ENCODE measurements at regions not wholly inside any gene's neighbourhood (a gene's known extent, or its start where the extent isn't known, plus 50 kb on each side); places are given as distances from the start of the nearest gene placed in this dataset.

DNA sequence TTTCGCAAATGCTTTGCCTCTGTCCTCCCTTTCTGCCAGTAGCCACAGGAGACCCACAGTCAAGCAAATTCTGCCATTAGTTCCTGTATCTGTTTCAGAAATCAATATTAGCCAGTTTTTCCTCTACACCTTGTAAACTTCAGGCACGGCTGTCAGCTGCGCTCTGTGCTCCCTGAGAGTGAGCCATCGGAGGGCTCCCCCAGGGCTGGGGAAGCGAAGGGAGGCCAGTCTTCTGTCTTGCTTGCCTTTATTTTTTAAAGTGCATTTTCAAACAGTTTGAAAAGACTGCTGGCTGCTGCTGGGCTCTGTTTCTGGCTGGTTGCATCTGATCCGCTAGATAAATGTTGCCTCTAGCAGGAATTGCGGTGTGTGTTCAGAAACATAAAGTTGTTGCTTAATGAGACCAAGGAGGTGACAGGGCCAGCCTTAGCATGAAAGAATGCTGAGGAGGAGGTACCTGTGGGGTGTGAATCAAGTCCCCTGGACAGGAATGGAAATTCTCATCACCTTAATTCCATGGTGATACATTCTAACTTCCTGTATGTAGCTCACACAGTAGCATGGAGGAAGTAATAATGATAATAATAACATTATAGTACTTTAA, 421.7 kb upstream of the KIF2A start:
- H3K9ac ChIP-seq (ENCODE audit: low read length): no peak overlapping the region

GRCh38 chr5:61886214-61886613, 419.8 kb upstream of the KIF2A start:
- Histone ChIP-seq H4K20me1 (ENCODE audit: insufficient read depth, low read length) (no peaks in the 10 kb centered on the region), H3K4me3 (ENCODE audit: low read length) (no peak overlapping the region), H3K4me1 (ENCODE audit: low read length) (no peaks in the 10 kb centered on the region), H3K36me3 (replicated peaks; ENCODE audit: insufficient read depth, low read length) (no peaks in the 10 kb centered on the region), H2AFZ (ENCODE audit: low read length) (no peak overlapping the region), H3F3A (ENCODE audit: insufficient read depth, low read length) (no peaks in the 10 kb centered on the region), H3K9me2 (replicated peaks; ENCODE audit: insufficient read depth, low read length) (no peaks in the 10 kb centered on the region), H3K9me3 (replicated peaks; ENCODE audit: insufficient read depth, low read length) (no peaks in the 10 kb centered on the region), H3K4me2 (ENCODE audit: low read depth, low read length) (no peak overlapping the region), H3K9ac (ENCODE audit: low read length) (no peak overlapping the region), H3K27me3 (replicated peaks; ENCODE audit: insufficient read depth, low read length) (no peaks in the 10 kb centered on the region), H3K79me2 (ENCODE audit: low read length) (no peaks in the 10 kb centered on the region), H3K27ac (ENCODE audit: low read length) (no peak overlapping the region)
- no peak for TF ChIP-seq EZH2 (optimal IDR thresholded peaks at IDR 0.05; ENCODE audit: low read depth, low read length)
- TF ChIP-seq, protein P1, sequence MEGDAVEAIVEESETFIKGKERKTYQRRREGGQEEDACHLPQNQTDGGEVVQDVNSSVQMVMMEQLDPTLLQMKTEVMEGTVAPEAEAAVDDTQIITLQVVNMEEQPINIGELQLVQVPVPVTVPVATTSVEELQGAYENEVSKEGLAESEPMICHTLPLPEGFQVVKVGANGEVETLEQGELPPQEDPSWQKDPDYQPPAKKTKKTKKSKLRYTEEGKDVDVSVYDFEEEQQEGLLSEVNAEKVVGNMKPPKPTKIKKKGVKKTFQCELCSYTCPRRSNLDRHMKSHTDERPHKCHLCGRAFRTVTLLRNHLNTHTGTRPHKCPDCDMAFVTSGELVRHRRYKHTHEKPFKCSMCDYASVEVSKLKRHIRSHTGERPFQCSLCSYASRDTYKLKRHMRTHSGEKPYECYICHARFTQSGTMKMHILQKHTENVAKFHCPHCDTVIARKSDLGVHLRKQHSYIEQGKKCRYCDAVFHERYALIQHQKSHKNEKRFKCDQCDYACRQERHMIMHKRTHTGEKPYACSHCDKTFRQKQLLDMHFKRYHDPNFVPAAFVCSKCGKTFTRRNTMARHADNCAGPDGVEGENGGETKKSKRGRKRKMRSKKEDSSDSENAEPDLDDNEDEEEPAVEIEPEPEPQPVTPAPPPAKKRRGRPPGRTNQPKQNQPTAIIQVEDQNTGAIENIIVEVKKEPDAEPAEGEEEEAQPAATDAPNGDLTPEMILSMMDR (IDR thresholded peaks at IDR 0.05; ENCODE audit: low read length): no peak
- TF ChIP-seq EZH2phosphoT487 (IDR thresholded peaks at IDR 0.05; ENCODE audit: low read length): no peak
- DNase-seq: no peak

More for the DNA sequence above, 421.7 kb upstream of the KIF2A start:
- no peaks in the 10 kb centered on the region for H3K4me1 ChIP-seq (ENCODE audit: low read length)
- no peak overlapping the region for H3K27ac ChIP-seq (ENCODE audit: low read length)
- no peaks in the 10 kb centered on the region for H3K9me3 ChIP-seq (replicated peaks; ENCODE audit: insufficient read depth, low read length)
- no peak for DNase-seq
- H3K79me2 ChIP-seq (ENCODE audit: low read length): no peaks in the 10 kb centered on the region
- no peak overlapping the region for H3K4me3 ChIP-seq (ENCODE audit: low read length)
- H3K36me3 ChIP-seq (replicated peaks; ENCODE audit: insufficient read depth, low read length): no peaks in the 10 kb centered on the region
- TF ChIP-seq EZH2 (optimal IDR thresholded peaks at IDR 0.05; ENCODE audit: low read depth, low read length) (no peak), EZH2phosphoT487 (IDR thresholded peaks at IDR 0.05; ENCODE audit: low read length) (no peak)
- TF ChIP-seq, protein P1 (IDR thresholded peaks at IDR 0.05; ENCODE audit: low read length): no peak
- H4K20me1 ChIP-seq (ENCODE audit: insufficient read depth, low read length): no peaks in the 10 kb centered on the region
- no peak overlapping the region for H2AFZ ChIP-seq (ENCODE audit: low read length)
- H3F3A ChIP-seq (ENCODE audit: insufficient read depth, low read length): no peaks in the 10 kb centered on the region
- H3K9me2 ChIP-seq (replicated peaks; ENCODE audit: insufficient read depth, low read length): no peaks in the 10 kb centered on the region
- no peak overlapping the region for H3K4me2 ChIP-seq (ENCODE audit: low read depth, low read length)
- H3K27me3 ChIP-seq (replicated peaks; ENCODE audit: insufficient read depth, low read length): no peaks in the 10 kb centered on the region

DNA sequence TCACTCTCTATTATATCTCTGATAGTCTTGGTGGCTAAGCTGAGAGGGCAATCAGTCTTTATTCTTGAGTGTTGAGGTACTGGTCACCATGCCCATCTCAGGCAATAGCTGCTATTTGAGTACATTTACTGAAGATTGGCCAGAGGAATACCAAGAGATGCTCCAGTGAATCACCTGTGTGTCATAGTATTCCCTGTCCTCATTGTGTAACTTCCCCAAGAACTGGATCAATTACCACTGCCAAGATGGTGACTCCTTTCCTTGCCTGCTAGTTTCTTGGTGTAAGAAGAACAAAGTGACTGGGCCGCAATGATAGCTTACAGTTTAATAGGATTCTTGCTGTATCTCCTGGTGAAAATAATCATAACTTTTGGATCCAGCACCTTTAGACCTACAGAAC, 418.7 kb upstream of the KIF2A start:
- H3K4me2 ChIP-seq (ENCODE audit: low read depth, low read length): no peak overlapping the region
- H3K27me3 ChIP-seq (replicated peaks; ENCODE audit: insufficient read depth, low read length): no peaks in the 10 kb centered on the region
- H3K9ac ChIP-seq (ENCODE audit: low read length): no peak overlapping the region
- no peaks in the 10 kb centered on the region for H4K20me1 ChIP-seq (ENCODE audit: insufficient read depth, low read length)
- no peak overlapping the region for H2AFZ ChIP-seq (ENCODE audit: low read length)
- no peaks in the 10 kb centered on the region for H3K4me1 ChIP-seq (ENCODE audit: low read length)
- no peak overlapping the region for H3K4me3 ChIP-seq (ENCODE audit: low read length)
- no peaks in the 10 kb centered on the region for H3K9me2 ChIP-seq (replicated peaks; ENCODE audit: insufficient read depth, low read length)
- no peak for DNase-seq
- H3F3A ChIP-seq (ENCODE audit: insufficient read depth, low read length): no peaks in the 10 kb centered on the region
- no peaks in the 10 kb centered on the region for H3K36me3 ChIP-seq (replicated peaks; ENCODE audit: insufficient read depth, low read length)
- TF ChIP-seq, protein P1 (IDR thresholded peaks at IDR 0.05; ENCODE audit: low read length): no peak
- TF ChIP-seq EZH2phosphoT487 (IDR thresholded peaks at IDR 0.05; ENCODE audit: low read length): no peak
- no peaks in the 10 kb centered on the region for H3K9me3 ChIP-seq (replicated peaks; ENCODE audit: insufficient read depth, low read length)
- H3K27ac ChIP-seq (ENCODE audit: low read length): no peak overlapping the region
- no peaks in the 10 kb centered on the region for H3K79me2 ChIP-seq (ENCODE audit: low read length)
